Fibroblast of skin of right biceps (primary cell): ENCODE measurements at regions not wholly inside any gene's neighbourhood (a gene's known extent, or its start where the extent isn't known, plus 50 kb on each side); places are given as distances from the start of the nearest gene placed in this dataset.
"Not testable (repeated sequence)": the region's sequence is repeated elsewhere in the genome, so short reads cannot be mapped to it uniquely, and the experiment has no call there.

Source experiments
- DNase-seq: peaks from one replicate; pipeline ENCODE4 v3.0.0-alpha.2; 2013

GRCh38 chr10:128178302-128178958, 52.2 kb upstream of the MKI67 start:
- no peak for DNase-seq

GRCh38 chr10:128180843-128181242, 54.6 kb upstream of the MKI67 start:
- no peak for DNase-seq

- no peak for DNase-seq
Measured at GRCh38 chr10:128185627-128186026, 59.4 kb upstream of the MKI67 start.

GRCh38 chr10:128186959-128187787, 61.0 kb upstream of the MKI67 start:
- DNase-seq: no peak

GRCh38 chr10:128187788-128188185, 61.6 kb upstream of the MKI67 start:
- no peak for DNase-seq

GRCh38 chr10:128189176-128189575, 63.0 kb upstream of the MKI67 start:
- no peak for DNase-seq

GRCh38 chr10:128191847-128192246, 65.6 kb upstream of the MKI67 start:
- no peak for DNase-seq

- DNase-seq: not testable (repeated sequence)
Measured at GRCh38 chr10:128201826-128202225, 75.6 kb upstream of the MKI67 start.

- no peak for DNase-seq
Measured at GRCh38 chr10:128203028-128203427, 76.8 kb upstream of the MKI67 start.

- not testable (repeated sequence) for DNase-seq
Measured at GRCh38 chr10:128205591-128205990, 79.4 kb upstream of the MKI67 start.

- no peak for DNase-seq
Measured at GRCh38 chr10:128206676-128207075, 80.5 kb upstream of the MKI67 start.

- DNase-seq: no peak
Measured at GRCh38 chr10:128209862-128210214, 83.6 kb upstream of the MKI67 start.

- DNase-seq: peak; percentile 24
Measured at GRCh38 chr10:128210215-128211063, 84.2 kb upstream of the MKI67 start.

- no peak for DNase-seq
Measured at GRCh38 chr10:128211064-128211504, 84.9 kb upstream of the MKI67 start.

GRCh38 chr10:128211953-128212727, 85.9 kb upstream of the MKI67 start:
- peak; percentile 56 for DNase-seq

GRCh38 chr10:128213156-128213555, 86.9 kb upstream of the MKI67 start:
- DNase-seq: no peak

GRCh38 chr10:128215733-128216132, 89.5 kb upstream of the MKI67 start:
- no peak for DNase-seq

- DNase-seq: no peak
Measured at GRCh38 chr10:128217136-128217535, 90.9 kb upstream of the MKI67 start.

GRCh38 chr10:128218161-128218560, 91.9 kb upstream of the MKI67 start:
- DNase-seq: no peak

- no peak for DNase-seq
Measured at GRCh38 chr10:128219295-128219694, 93.1 kb upstream of the MKI67 start.

- DNase-seq: no peak
Measured at GRCh38 chr10:128220021-128220420, 93.8 kb upstream of the MKI67 start.

GRCh38 chr10:128221117-128221516, 94.9 kb upstream of the MKI67 start:
- DNase-seq: no peak

- no peak for DNase-seq
Measured at GRCh38 chr10:128221807-128222206, 95.6 kb upstream of the MKI67 start.
